ENCODE measurements at regions not wholly inside any gene's neighbourhood (a gene's known extent, or its start where the extent isn't known, plus 50 kb on each side); places are given as distances from the start of the nearest gene placed in this dataset.

GRCh38 chr17:77451245-77451893, 310.6 kb downstream of the SEC14L1 start (continued):
- TF ChIP-seq IRF1 (CRISPR knock-in tag; IDR thresholded peaks at IDR 0.05; ENCODE audit: low read depth) (no peak), ZNF619 (CRISPR knock-in tag; IDR thresholded peaks at IDR 0.05) (no peak), DNMT1 (CRISPR knock-in tag; IDR thresholded peaks at IDR 0.05) (no peak), HOXD1 (CRISPR knock-in tag; IDR thresholded peaks at IDR 0.05) (peak; percentile 89), SYNCRIP (IDR thresholded peaks at IDR 0.05; ENCODE audit: insufficient read depth, low read depth, low read length) (no peak), TAF1 (CRISPR knock-in tag; IDR thresholded peaks at IDR 0.05) (peak; percentile 93), ZNF768 (CRISPR knock-in tag; IDR thresholded peaks at IDR 0.05) (peak; percentile 64), ZNF331 (CRISPR knock-in tag; IDR thresholded peaks at IDR 0.05) (peak; percentile 45; the same call in 1 of the 2 replicates), ZC3H13 (CRISPR knock-in tag; IDR thresholded peaks at IDR 0.05) (peak; percentile 73; the same call in 1 of the 2 replicates), KDM6A (CRISPR knock-in tag; IDR thresholded peaks at IDR 0.05; ENCODE audit: low read depth) (peak; percentile 77), SRSF4 (IDR thresholded peaks at IDR 0.05; ENCODE audit: low read depth, low read length, poor library complexity, severe bottlenecking) (no peak), ZFP82 (CRISPR knock-in tag; IDR thresholded peaks at IDR 0.05; ENCODE audit: borderline replicate concordance) (peak; percentile 64; the same call in 1 of the 2 replicates), MTF1 (CRISPR knock-in tag; IDR thresholded peaks at IDR 0.05) (0 out of 2 replicates have a peak, but pooled peaks have one; percentile 32), FOXA1 (IDR thresholded peaks at IDR 0.05) (no peak), FOXA1 (CRISPR knock-in tag; IDR thresholded peaks at IDR 0.05) (peak; percentile 24; the same call in 1 of the 2 replicates), TFE3 (CRISPR knock-in tag; IDR thresholded peaks at IDR 0.05) (peak; percentile 97), NFRKB (IDR thresholded peaks at IDR 0.05) (no peak), ZBTB7B (CRISPR knock-in tag; IDR thresholded peaks at IDR 0.05) (peak; percentile 96), ZNF232 (CRISPR knock-in tag; IDR thresholded peaks at IDR 0.05; ENCODE audit: borderline replicate concordance) (peak; percentile 74; the same call in 1 of the 2 replicates), HNF1A (IDR thresholded peaks at IDR 0.05; ENCODE audit: low read depth) (no peak), HNF1A (CRISPR knock-in tag; IDR thresholded peaks at IDR 0.05; ENCODE audit: borderline replicate concordance) (peak; percentile 81), MAFK (conservative IDR thresholded peaks at IDR 0.05 in 1 of 2, IDR thresholded peaks at IDR 0.05 in 1 of 2; ENCODE audit: low read length in 2 of 2) (0 out of 4 replicates have a peak, but pooled peaks of 1 of the 2 experiments have one; percentile 3), ETV6 (CRISPR knock-in tag; conservative IDR thresholded peaks at IDR 0.05) (no peak), PAF1 (CRISPR knock-in tag; IDR thresholded peaks at IDR 0.05) (no peak), ZBTB42 (CRISPR knock-in tag; IDR thresholded peaks at IDR 0.05) (no peak), ZMAT5 (CRISPR knock-in tag; IDR thresholded peaks at IDR 0.05; ENCODE audit: borderline replicate concordance, low read depth) (no peak)

All from HepG2 (cell line).